H1 (cell line): ENCODE measurements at regions not wholly inside any gene's neighbourhood (a gene's known extent, or its start where the extent isn't known, plus 50 kb on each side); places are given as distances from the start of the nearest gene placed in this dataset.

Source experiments
- CTCF ChIA-PET: fragments of 300-600 bp; sonication (Branson Sonifier 250); formaldehyde crosslinking; loops from one replicate; lab custom pipeline; 2021; ENCODE audit not compliant: partially characterized antibody; lab: Charles Lee
- POLR2A ChIA-PET: fragments of 300-600 bp; sonication (Branson Sonifier 250); formaldehyde crosslinking; loops from one replicate; lab custom pipeline; 2021; ENCODE audit warnings: inconsistent platforms; ENCODE audit not compliant: partially characterized antibody; lab: Charles Lee
- DNase-seq, 2 experiments: peaks; one replicate each; pipeline versions ENCODE4 v3.0.0 to v3.0.0-alpha.2; 2010 to 2022; ENCODE audit warnings: low spot score in 2 of 2, low read depth in 1 of 2, mixed read lengths in 1 of 2
- FAIRE-seq: peaks from 2 replicates; lab custom pipeline; 2011; peaks lifted over from hg19 to GRCh38; lab: Jason Lieb, UNC
- H2AFZ ChIP-seq: 2 replicates; pipeline ENCODE4 v1.8.1; 2012; ENCODE audit warnings: low read length, inconsistent platforms
- H2AK5ac ChIP-seq: 2 replicates; pipeline ENCODE4 v1.6.1; 2013; ENCODE audit warnings: low read depth, low read length
- H2BK120ac ChIP-seq: replicated peaks from 2 replicates; pipeline ENCODE3; 2013; ENCODE audit warnings: low read depth, low read length, inconsistent platforms
- H2BK12ac ChIP-seq: 2 replicates; pipeline ENCODE4 v1.6.1; 2013; ENCODE audit warnings: low read depth, low read length
- H2BK15ac ChIP-seq: 2 replicates; pipeline ENCODE4 v1.6.1; 2013; ENCODE audit warnings: low read length
- H2BK20ac ChIP-seq: 2 replicates; pipeline ENCODE4 v1.6.1; 2013; ENCODE audit warnings: low read length
- H2BK5ac ChIP-seq: 2 replicates; pipeline ENCODE4 v1.6.1; 2013; ENCODE audit warnings: low read depth, low read length
- H3K14ac ChIP-seq: 2 replicates; pipeline ENCODE4 v1.6.1; 2013; ENCODE audit warnings: inconsistent platforms; ENCODE audit not compliant: insufficient read length
- H3K18ac ChIP-seq: 2 replicates; pipeline ENCODE4 v1.6.1; 2013; ENCODE audit warnings: low read length; ENCODE audit errors: extremely low read depth
- H3K23ac ChIP-seq: 2 replicates; pipeline ENCODE4 v1.6.1; 2013; ENCODE audit warnings: inconsistent platforms; ENCODE audit not compliant: insufficient read length
- H3K23me2 ChIP-seq: 2 replicates; pipeline ENCODE4 v1.6.1; 2013; ENCODE audit warnings: low read depth, low read length
- H3K27ac ChIP-seq: 2 replicates; pipeline ENCODE4 v1.6.1; 2011; ENCODE audit warnings: low read depth, low read length, inconsistent platforms
- H3K27me3 ChIP-seq, 4 experiments: replicated peaks in 1 of 4; 1 replicate in 1 of 4; 2 replicates in 3 of 4; pipeline versions ENCODE4 v1.6.1 to v1.8.1; 2011 to 2013; ENCODE audit warnings: low read length in 3 of 4, mild to moderate bottlenecking in 3 of 4, inconsistent platforms in 2 of 4, mixed read lengths in 2 of 4, moderate library complexity in 1 of 4; ENCODE audit not compliant: control insufficient read depth in 3 of 4, insufficient read depth in 3 of 4; ENCODE audit errors: extremely low read depth in 1 of 4
- H3K36me3 ChIP-seq, 4 experiments: 2 replicates each; pipeline versions ENCODE4 v1.6.1 to v1.8.1; 2011 to 2013; ENCODE audit warnings: mild to moderate bottlenecking in 4 of 4, low read length in 3 of 4, moderate library complexity in 2 of 4, control low read depth in 1 of 4, inconsistent platforms in 1 of 4; ENCODE audit not compliant: insufficient read depth in 4 of 4, control insufficient read depth in 2 of 4
- H3K4ac ChIP-seq: replicated peaks from 2 replicates; pipeline ENCODE3; 2013; ENCODE audit warnings: low read length, low read depth, mixed read lengths, inconsistent platforms; ENCODE audit not compliant: insufficient read length
- H3K4me1 ChIP-seq, 4 experiments: replicated peaks in 1 of 4; 1 replicate in 1 of 4; 2 replicates in 3 of 4; pipeline versions ENCODE4 v1.6.1 to v1.8.1; 2011 to 2013; ENCODE audit warnings: low read length in 3 of 4, inconsistent platforms in 2 of 4, mixed read lengths in 1 of 4; ENCODE audit not compliant: insufficient read depth in 4 of 4, control insufficient read depth in 3 of 4
- H3K4me2 ChIP-seq, 2 experiments: 2 replicates each; pipeline versions ENCODE4 v1.6.1 to v1.8.1; 2011 to 2013; ENCODE audit warnings: low read depth in 2 of 2, low read length in 2 of 2, control low read depth in 1 of 2, inconsistent platforms in 1 of 2, mild to moderate bottlenecking in 1 of 2; ENCODE audit not compliant: insufficient read depth in 1 of 2
- H3K4me3 ChIP-seq, 4 experiments: fragments of 200-600, 300-600 bp in 1 of 4; sonication (generic), shearing (Covaris generic), sonication (Bioruptor Twin) in 1 of 4; 2 replicates each; pipeline versions ENCODE4 v1.5.1 to v1.8.1; 2011 to 2016; ENCODE audit warnings: low read length in 4 of 4, low read depth in 3 of 4, control low read depth in 2 of 4, inconsistent platforms in 2 of 4, mild to moderate bottlenecking in 2 of 4, mixed read lengths in 1 of 4, moderate library complexity in 1 of 4; ENCODE audit not compliant: insufficient read depth in 2 of 4; ENCODE audit errors: extremely low read depth in 1 of 4
- H3K56ac ChIP-seq: replicated peaks from 2 replicates; pipeline ENCODE3; 2013; ENCODE audit warnings: low read depth, mild to moderate bottlenecking, mixed read lengths, low read length, inconsistent platforms; ENCODE audit not compliant: insufficient read length
- H3K79me1 ChIP-seq: 2 replicates; pipeline ENCODE4 v1.6.1; 2013; ENCODE audit warnings: low read depth, low read length, control low read depth
- H3K79me2 ChIP-seq, 2 experiments: 2 replicates each; pipeline versions ENCODE4 v1.6.1 to v1.8.1; 2012 to 2013; ENCODE audit warnings: low read length in 2 of 2, mild to moderate bottlenecking in 2 of 2, inconsistent platforms in 1 of 2; ENCODE audit not compliant: insufficient read depth in 2 of 2, control insufficient read depth in 1 of 2
- H3K9ac ChIP-seq, 4 experiments: replicated peaks in 1 of 4; 1 replicate in 1 of 4; 2 replicates in 3 of 4; pipeline versions ENCODE4 v1.6.1 to v1.8.1; 2011 to 2013; ENCODE audit warnings: low read depth in 3 of 4, low read length in 3 of 4, control low read depth in 2 of 4, mild to moderate bottlenecking in 2 of 4, moderate library complexity in 2 of 4, inconsistent platforms in 1 of 4; ENCODE audit errors: extremely low read depth in 1 of 4
- H3K9me3 ChIP-seq, 2 experiments: 2 replicates each; pipeline versions ENCODE4 v1.6.1 to v1.8.1; 2012 to 2013; ENCODE audit warnings: mild to moderate bottlenecking in 2 of 2, moderate library complexity in 2 of 2, control low read depth in 1 of 2, inconsistent platforms in 1 of 2, low read depth in 1 of 2, low read length in 1 of 2, mixed read lengths in 1 of 2; ENCODE audit not compliant: insufficient read depth in 2 of 2
- H4K20me1 ChIP-seq, 2 experiments: replicated peaks in 1 of 2; 2 replicates each; pipeline versions ENCODE3 to v1.8.1; 2011 to 2013; ENCODE audit warnings: inconsistent platforms in 2 of 2, low read length in 2 of 2, mild to moderate bottlenecking in 1 of 2; ENCODE audit not compliant: insufficient read depth in 2 of 2, control insufficient read depth in 1 of 2
- H4K5ac ChIP-seq: 2 replicates; pipeline ENCODE4 v1.6.1; 2013; ENCODE audit warnings: low read length, low read depth, mixed read lengths, inconsistent platforms; ENCODE audit not compliant: insufficient read length
- H4K8ac ChIP-seq: 2 replicates; pipeline ENCODE4 v1.8.0; 2013; ENCODE audit warnings: mild to moderate bottlenecking, moderate library complexity, low read length, inconsistent platforms; ENCODE audit not compliant: insufficient read depth; ENCODE audit errors: extremely low read depth
- H4K91ac ChIP-seq: replicated peaks from 2 replicates; pipeline ENCODE3; 2013; ENCODE audit warnings: low read length, mixed read lengths, inconsistent platforms; ENCODE audit not compliant: insufficient read length
- ATF3 ChIP-seq: IDR thresholded peaks from 2 replicates; pipeline ENCODE4 v1.6.1; 2011; ENCODE audit warnings: low read depth, mild to moderate bottlenecking, low read length; ENCODE audit not compliant: insufficient read depth
- BACH1 ChIP-seq: IDR thresholded peaks from 2 replicates; pipeline ENCODE4 v1.6.1; 2012; ENCODE audit warnings: low read length, improper control_type of control experiment
- BCL11A ChIP-seq, 2 experiments: IDR thresholded peaks; one replicate each; pipeline ENCODE4 v1.6.1; 2011; ENCODE audit warnings: low read depth in 2 of 2, low read length in 2 of 2, mild to moderate bottlenecking in 2 of 2
- CHD2 ChIP-seq: IDR thresholded peaks from 2 replicates; pipeline ENCODE4 v1.6.1; 2012; ENCODE audit warnings: low read length, improper control_type of control experiment
- CREB1 ChIP-seq: IDR thresholded peaks from 2 replicates; pipeline ENCODE4 v1.6.1; 2012; ENCODE audit warnings: inconsistent platforms
- EP300 ChIP-seq, 2 experiments: IDR thresholded peaks; 1 replicate in 1 of 2; 2 replicates in 1 of 2; pipeline ENCODE4 v1.6.1; 2011 to 2012; ENCODE audit warnings: low read depth in 2 of 2, low read length in 2 of 2, mild to moderate bottlenecking in 2 of 2, borderline replicate concordance in 1 of 2, inconsistent platforms in 1 of 2, moderate library complexity in 1 of 2
- HDAC6 ChIP-seq: IDR thresholded peaks from one replicate; pipeline ENCODE4 v1.7.1; 2012; ENCODE audit warnings: low read depth, mild to moderate bottlenecking, inconsistent platforms, low read length, moderate library complexity
- JUN ChIP-seq: IDR thresholded peaks from 2 replicates; pipeline ENCODE4 v1.6.1; 2011; ENCODE audit warnings: low read depth, mild to moderate bottlenecking, improper control_type of control experiment, low read length
- MAFK ChIP-seq: IDR thresholded peaks from 2 replicates; pipeline ENCODE4 v1.6.1; 2012; ENCODE audit warnings: low read depth, mild to moderate bottlenecking, improper control_type of control experiment, low read length
- PHF8 ChIP-seq: fragments of 200-600 bp; sonication (generic); conservative IDR thresholded peaks from 2 replicates; pipeline ENCODE4 v1.7.1; 2012; ENCODE audit warnings: low read depth, mild to moderate bottlenecking, inconsistent platforms, low read length, moderate library complexity
- POLR2AphosphoS5 ChIP-seq: IDR thresholded peaks from 2 replicates; pipeline ENCODE4 v1.6.1; 2011; ENCODE audit warnings: low read depth, low read length
- SIX5 ChIP-seq: IDR thresholded peaks from 2 replicates; pipeline ENCODE4 v1.6.1; 2011; ENCODE audit warnings: mild to moderate bottlenecking, low read depth, low read length
- SP2 ChIP-seq: IDR thresholded peaks from 2 replicates; pipeline ENCODE4 v1.6.1; 2012; ENCODE audit warnings: mild to moderate bottlenecking, low read length, inconsistent platforms
- SRF ChIP-seq: IDR thresholded peaks from 2 replicates; pipeline ENCODE4 v1.6.1; 2011; ENCODE audit warnings: mild to moderate bottlenecking, low read depth, low read length, moderate library complexity
- SUZ12 ChIP-seq: fragments of 200-600 bp; sonication (generic); IDR thresholded peaks from 2 replicates; pipeline ENCODE4 v1.6.1; 2012; ENCODE audit warnings: mild to moderate bottlenecking, inconsistent platforms, low read length, moderate library complexity, mixed read lengths
- TBP ChIP-seq: IDR thresholded peaks from 2 replicates; pipeline ENCODE4 v1.6.1; 2011; ENCODE audit warnings: low read depth, low read length, improper control_type of control experiment
- ZNF274 ChIP-seq: IDR thresholded peaks from 2 replicates; pipeline ENCODE4 v1.7.0; 2012; ENCODE audit warnings: low read length, borderline replicate concordance; ENCODE audit errors: extremely low read depth
- WGBS, 2 experiments: shearing (Covaris generic) in 1 of 2; methylation state at CpG; one replicate each; pipeline versions ENCODE4 v1.1.6 to v1.1.7; 2013 to 2015; ENCODE audit warnings: low lambda C conversion rate in 2 of 2, mixed read lengths in 2 of 2, inconsistent platforms in 1 of 2, low coverage in 1 of 2, missing lambda C conversion rate in 1 of 2; ENCODE audit not compliant: insufficient replicate concordance in 2 of 2, insufficient coverage in 1 of 2, insufficient read length in 1 of 2; ENCODE audit errors: extremely low coverage in 1 of 2, missing lambda C conversion rate in 1 of 2; 5-methylcytosine and 5-hydroxymethylcytosine counted together

- Histone ChIP-seq H3K56ac (no peak overlapping the region), H3K79me1 (no peaks in the 10 kb centered on the region; the same call in 1 of the 2 replicates), H3K9ac (no peak overlapping the region), H4K20me1 (no peaks in the 10 kb centered on the region), H3K27me3 (no peaks in the 10 kb centered on the region), H2BK15ac (no peak overlapping the region), H3K27ac (no peak overlapping the region), H3K4ac (no peak overlapping the region), H4K5ac (no peak overlapping the region), H4K8ac (no peak overlapping the region), H3K36me3 (no peaks in the 10 kb centered on the region), H2BK20ac (no peak overlapping the region), H3K9me3 (no peaks in the 10 kb centered on the region), H2AFZ (no peak overlapping the region), H3K23me2 (no peaks in the 10 kb centered on the region), H3K23ac (no peak overlapping the region), H3K14ac (no peak overlapping the region), H3K4me3 (no peak overlapping the region), H3K79me2 (no peaks in the 10 kb centered on the region), H2BK5ac (no peak overlapping the region), H2AK5ac (no peak overlapping the region), H2BK120ac (no peak overlapping the region), H2BK12ac (no peak overlapping the region), H3K18ac (no peak overlapping the region), H4K91ac (no peak overlapping the region), H3K4me2 (no peak overlapping the region), H3K4me1 (no peaks in the 10 kb centered on the region)
- WGBS, 2 experiments: 92% methylated on average over 2 of the region's 2 CpGs; no CpG with 5 or more reads in 1 of the 2 experiments
- CTCF ChIA-PET: no interaction called here
- FAIRE-seq: no peak
- POLR2A ChIA-PET: no interaction called here
- DNase-seq: no peak
- TF ChIP-seq SP2 (no peak), EP300 (IDR thresholded peaks at IDR 0.05; ENCODE audit: borderline replicate concordance in 1 of 2, low read depth in 2 of 2, low read length in 2 of 2) (no peak), CREB1 (no peak), SUZ12 (no peak), MAFK (no peak), SIX5 (no peak), SRF (no peak), PHF8 (no peak), ZNF274 (no peak), ATF3 (no peak), TBP (no peak), POLR2AphosphoS5 (no peak), CHD2 (no peak), BACH1 (no peak), JUN (no peak), BCL11A (IDR thresholded peaks at IDR 0.05; ENCODE audit: low read depth in 2 of 2, low read length in 2 of 2) (no peak), HDAC6 (no peak)
Measured at GRCh38 chr3:176687754-176688153, 509.5 kb downstream of the TBL1XR1 start.
